GM23248 (cell line): ENCODE measurements at regions not wholly inside any gene's neighbourhood (a gene's known extent, or its start where the extent isn't known, plus 50 kb on each side); places are given as distances from the start of the nearest gene placed in this dataset.

Source experiments
- EZH2 ChIP-seq: fragments of 200-600 bp; sonication (generic); IDR thresholded peaks from 2 replicates; pipeline ENCODE4 v1.6.1; 2018; ENCODE audit warnings: antibody characterized with exemption, mild to moderate bottlenecking; ENCODE audit not compliant: insufficient read depth, poor library complexity, severe bottlenecking
- EZH2phosphoT487 ChIP-seq: fragments of 200-600 bp; sonication (generic); IDR thresholded peaks from 2 replicates; pipeline ENCODE4 v1.6.1; 2018; ENCODE audit warnings: antibody characterized with exemption, moderate library complexity, mild to moderate bottlenecking, low read depth; ENCODE audit not compliant: insufficient read depth

DNA sequence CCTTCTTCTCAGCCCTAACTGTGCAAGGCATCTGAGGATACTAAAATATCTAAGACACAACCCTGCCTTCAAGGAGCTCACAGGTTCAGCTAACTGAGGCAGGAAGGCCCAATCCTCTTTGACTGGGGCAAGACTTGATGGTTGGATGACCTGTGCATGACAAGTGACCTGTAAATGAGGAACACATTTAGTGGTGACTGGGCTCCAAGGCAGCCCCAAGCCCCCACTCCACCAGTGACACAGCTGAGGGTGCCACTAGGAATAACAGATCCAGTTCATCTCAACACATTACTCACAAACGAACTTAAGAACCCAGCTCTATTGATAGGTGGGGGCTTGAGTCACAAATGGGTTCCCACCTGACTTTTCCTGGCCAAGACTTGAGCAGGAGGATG is 244.7 kb upstream of the IRF2BP2 start:
- no peak for TF ChIP-seq EZH2
- TF ChIP-seq EZH2phosphoT487: no peak
